Heart left ventricle (tissue), 13 donors: ENCODE measurements at regions not wholly inside any gene's neighbourhood (a gene's known extent, or its start where the extent isn't known, plus 50 kb on each side); places are given as distances from the start of the nearest gene placed in this dataset.

Experiments
- CTCF ChIP-seq, 12 donors: fragments of 200-600 bp; sonication (generic) in 4 of 12; IDR thresholded peaks; one replicate each; pipeline versions ENCODE4 v1.5.0 to v1.8.0; 2018 to 2022; ENCODE audit warnings: antibody characterized with exemption in 12 of 12, mild to moderate bottlenecking in 5 of 12
- POLR2A ChIP-seq, 2 donors: fragments of 450-650 bp; IDR thresholded peaks; one replicate each; pipeline ENCODE4 v1.6.1; 2017; ENCODE audit warnings: antibody characterized with exemption in 2 of 2, mild to moderate bottlenecking in 2 of 2, moderate library complexity in 2 of 2
- donor health status: ischemic (EF 13 %, LVEDD 7.1; RV severe dilation, severe dysfunction).
- donor health status: DM: no; HTN: yes; CAD: no.
- donor health status: DM: no; HTN: no; CAD: no.
- donor health status: ischemic (EF 25% LVEDD 6.9; RV normal size, moderate dysfunction).
- donor health status: ischemic (EF 25% LVEDD 5.7; RV mildly dilated, moderate dysfunction).
- donor health status: ischemic (EF 35%, LVEDD 5.7; RV mildly dilated, moderate dysfunction).
- donor health status: nonischemic (EF 11% LVEDD 7.7; RV severe dilation, severe dysfunction).
- donor health status: DM: yes; HTN: yes; CAD: no.
- donor health status: PGD.
- donor health status: ischemic (EF 29% LVEDD 5.4; RV normal size, mild dysfunction).
- donor health status: nonischemic (EF 23%, LVEDD 6.1; RV moderate dilation, normal function).

- no peak for TF ChIP-seq POLR2A (IDR thresholded peaks at IDR 0.05)
- no peak for TF ChIP-seq CTCF (IDR thresholded peaks at IDR 0.05)
These were observed 53.4 kb upstream of the BZW1 start for GRCh38 chr2:200758341-200758740.
